ENCODE measurements at regions not wholly inside any gene's neighbourhood (a gene's known extent, or its start where the extent isn't known, plus 50 kb on each side); places are given as distances from the start of the nearest gene placed in this dataset.

- TF ChIP-seq, protein P1, sequence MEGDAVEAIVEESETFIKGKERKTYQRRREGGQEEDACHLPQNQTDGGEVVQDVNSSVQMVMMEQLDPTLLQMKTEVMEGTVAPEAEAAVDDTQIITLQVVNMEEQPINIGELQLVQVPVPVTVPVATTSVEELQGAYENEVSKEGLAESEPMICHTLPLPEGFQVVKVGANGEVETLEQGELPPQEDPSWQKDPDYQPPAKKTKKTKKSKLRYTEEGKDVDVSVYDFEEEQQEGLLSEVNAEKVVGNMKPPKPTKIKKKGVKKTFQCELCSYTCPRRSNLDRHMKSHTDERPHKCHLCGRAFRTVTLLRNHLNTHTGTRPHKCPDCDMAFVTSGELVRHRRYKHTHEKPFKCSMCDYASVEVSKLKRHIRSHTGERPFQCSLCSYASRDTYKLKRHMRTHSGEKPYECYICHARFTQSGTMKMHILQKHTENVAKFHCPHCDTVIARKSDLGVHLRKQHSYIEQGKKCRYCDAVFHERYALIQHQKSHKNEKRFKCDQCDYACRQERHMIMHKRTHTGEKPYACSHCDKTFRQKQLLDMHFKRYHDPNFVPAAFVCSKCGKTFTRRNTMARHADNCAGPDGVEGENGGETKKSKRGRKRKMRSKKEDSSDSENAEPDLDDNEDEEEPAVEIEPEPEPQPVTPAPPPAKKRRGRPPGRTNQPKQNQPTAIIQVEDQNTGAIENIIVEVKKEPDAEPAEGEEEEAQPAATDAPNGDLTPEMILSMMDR (IDR thresholded peaks at IDR 0.05; ENCODE audit: control extremely low read depth, extremely low read depth, low read depth, missing control alignments): no peak
- POLR2A ChIA-PET: no interaction called here
- CTCF ChIA-PET: interaction anchor here (0.9 kb wide), 1 partner anchor 13 kb away, joined by 3 read pairs; no protein-coding TSS in a partner anchor
- no peak for DNase-seq (ENCODE audit: extremely low spot score)
Observed at GRCh38 chr3:73765878-73766545, 141.3 kb upstream of the PDZRN3 start.

GRCh38 chr3:73762855-73763254, 138.1 kb upstream of the PDZRN3 start:
- no peak for DNase-seq (ENCODE audit: extremely low spot score)
- TF ChIP-seq, protein P1 (IDR thresholded peaks at IDR 0.05; ENCODE audit: control extremely low read depth, extremely low read depth, low read depth, missing control alignments): no peak
- POLR2A ChIA-PET: no interaction called here
- CTCF ChIA-PET: no interaction called here

DNA sequence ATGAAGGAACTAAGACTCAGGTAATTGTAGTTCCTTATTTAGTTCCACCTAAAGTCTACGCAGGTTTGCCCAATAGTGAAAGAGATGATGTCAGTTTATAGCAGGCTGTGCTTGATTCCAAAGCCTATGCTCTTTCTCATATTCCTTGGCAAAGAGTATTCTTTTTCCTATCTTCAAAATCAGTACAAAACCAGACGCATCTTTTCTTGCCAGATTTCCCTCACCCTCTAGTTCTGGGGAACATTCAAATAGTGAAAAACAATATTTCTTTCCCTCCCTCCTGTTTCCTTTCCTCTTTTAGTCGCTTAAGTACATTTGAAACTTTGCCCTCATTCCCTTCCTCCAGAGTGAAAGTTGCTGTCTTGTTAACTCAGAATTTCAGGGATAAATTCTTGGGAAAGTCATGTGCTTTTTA, 134.6 kb upstream of the PDZRN3 start:
- POLR2A ChIA-PET: no interaction called here
- no peak for DNase-seq (ENCODE audit: extremely low spot score)
- TF ChIP-seq, protein P1 (IDR thresholded peaks at IDR 0.05; ENCODE audit: control extremely low read depth, extremely low read depth, low read depth, missing control alignments): no peak
- CTCF ChIA-PET: no interaction called here

DNA sequence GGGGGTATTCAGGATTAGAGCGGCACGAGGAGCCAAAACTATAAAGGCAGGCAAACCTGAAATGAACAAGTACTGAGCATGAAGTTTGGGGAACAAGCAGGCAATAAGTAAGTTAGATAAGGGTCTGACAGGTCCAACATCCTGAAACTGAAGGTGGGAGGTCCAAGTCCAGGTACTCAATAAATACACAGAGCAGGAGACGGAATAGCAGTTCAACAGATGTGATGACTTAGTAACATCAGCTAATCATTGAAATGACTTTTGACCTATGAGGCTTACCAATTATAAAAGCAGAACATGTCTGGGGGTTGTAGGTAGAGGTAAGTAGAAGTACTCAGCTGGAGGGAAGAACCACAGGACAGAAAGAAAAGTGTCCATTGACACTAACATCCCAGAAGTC, 132.8 kb upstream of the PDZRN3 start:
- ChIA-PET CTCF (interaction anchor here (1.2 kb wide), 1 partner anchor 12 kb away, joined by 3 read pairs; no protein-coding TSS in a partner anchor), POLR2A (no interaction called here)
- DNase-seq (ENCODE audit: extremely low spot score): no peak
- TF ChIP-seq, protein P1 (IDR thresholded peaks at IDR 0.05; ENCODE audit: control extremely low read depth, extremely low read depth, low read depth, missing control alignments): no peak

DNA sequence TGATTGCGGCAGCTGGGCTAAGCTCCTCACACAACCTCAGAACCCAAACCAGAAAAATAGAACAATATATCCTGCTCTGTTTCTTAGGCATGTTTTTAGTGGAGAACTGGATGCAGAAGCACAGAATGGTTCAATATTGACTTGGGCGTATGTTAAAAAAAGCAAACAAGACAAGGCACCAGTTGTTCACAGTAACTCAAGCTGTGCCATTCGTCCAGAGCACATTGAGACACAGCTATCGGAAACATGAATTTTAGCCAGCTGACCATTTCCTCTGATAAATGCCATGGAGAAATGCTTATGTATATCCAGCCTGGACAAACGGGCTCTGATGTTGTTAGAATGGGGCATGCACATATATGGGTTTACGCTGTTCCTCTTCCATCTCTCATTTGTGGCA, 129.2 kb upstream of the PDZRN3 start:
- TF ChIP-seq, protein P1 (IDR thresholded peaks at IDR 0.05; ENCODE audit: control extremely low read depth, extremely low read depth, low read depth, missing control alignments): no peak
- DNase-seq (ENCODE audit: extremely low spot score): no peak
- POLR2A ChIA-PET: no interaction called here
- CTCF ChIA-PET: no interaction called here

DNA sequence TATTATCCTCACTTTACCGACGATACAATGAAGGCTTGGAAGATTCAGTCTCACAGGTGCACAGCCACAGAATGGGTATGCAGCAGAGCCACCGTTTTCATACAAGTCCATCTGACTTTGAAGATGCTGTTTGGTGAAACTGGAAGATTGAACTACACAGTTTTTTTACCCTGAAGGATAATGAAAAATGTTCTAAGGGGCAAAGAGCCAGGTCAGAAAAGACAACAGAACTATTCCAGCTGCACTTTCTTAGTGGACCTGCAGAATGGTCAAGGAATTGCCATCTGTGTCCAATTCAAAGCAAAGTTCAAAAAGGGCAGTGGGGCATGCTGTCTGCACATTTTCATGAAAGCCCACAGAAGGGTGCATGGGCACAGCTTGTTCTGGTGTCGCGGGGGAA, 127.6 kb upstream of the PDZRN3 start:
- ChIA-PET POLR2A (no interaction called here), CTCF (no interaction called here)
- no peak for DNase-seq (ENCODE audit: extremely low spot score)
- TF ChIP-seq, protein P1 (IDR thresholded peaks at IDR 0.05; ENCODE audit: control extremely low read depth, extremely low read depth, low read depth, missing control alignments): no peak

All from GM10248 (cell line).